HUDEP-2 (cell line): ENCODE measurements at regions not wholly inside any gene's neighbourhood (a gene's known extent, or its start where the extent isn't known, plus 50 kb on each side); places are given as distances from the start of the nearest gene placed in this dataset.
A peak's percentile ranks its signal among the peaks of the same experiment; 100 is the strongest.
"Not testable (repeated sequence)": the region's sequence is repeated elsewhere in the genome, so short reads cannot be mapped to it uniquely, and the experiment has no call there.

Source experiments
- DNase-seq, 76 experiments: peaks; one replicate each; lab custom pipeline; 2025; ENCODE audit not compliant: unreplicated experiment in 76 of 76; lab: John Stamatoyannopoulos, UW

GRCh38 chr6:81929828-81930227, 177.3 kb upstream of the TENT5A start:
- DNase-seq, result no peak

- no peak for DNase-seq
These were observed 172.7 kb upstream of the TENT5A start for GRCh38 chr6:81925201-81925600.

DNA sequence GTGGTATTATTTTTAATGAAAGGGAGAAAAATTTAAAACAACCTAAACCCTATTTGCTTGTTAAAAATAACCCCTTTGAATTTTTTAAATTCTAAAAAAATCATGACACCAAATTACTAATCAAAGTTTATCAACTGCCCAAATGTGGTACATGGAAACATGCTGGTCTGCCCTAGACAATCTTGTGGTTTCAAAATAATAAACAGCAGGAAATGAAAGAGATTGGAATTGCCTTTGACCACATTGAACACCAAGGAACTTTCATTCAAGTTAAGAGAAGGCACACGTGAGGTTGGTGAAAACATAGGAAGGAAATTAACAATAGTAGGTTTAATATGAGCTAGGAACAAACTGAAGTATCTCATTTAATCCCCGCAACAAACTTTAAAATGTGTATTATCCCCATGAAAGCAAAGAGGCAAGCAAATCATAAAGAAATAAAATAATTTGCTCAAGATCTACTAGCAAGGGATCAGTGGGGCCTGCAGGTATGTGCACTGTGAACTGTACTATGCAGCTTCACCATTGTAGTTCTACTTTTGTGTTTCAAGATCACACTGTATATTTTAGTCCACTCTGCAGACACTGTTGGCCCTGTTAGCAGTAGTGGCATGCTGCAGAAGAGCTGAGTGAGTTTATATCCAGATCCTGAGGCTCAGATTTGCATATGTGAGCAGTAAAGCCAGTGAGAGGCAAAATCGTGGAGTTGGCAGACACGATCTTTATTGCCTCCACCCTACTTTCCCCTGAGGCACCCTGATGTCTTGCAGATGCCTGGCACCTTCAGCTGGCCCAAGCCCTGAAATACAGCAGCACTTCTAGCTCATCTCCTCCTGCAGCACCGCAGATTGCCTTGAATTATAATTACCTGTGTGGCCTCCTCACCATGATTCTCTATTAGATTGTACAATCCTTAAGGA, 157.8 kb upstream of the TENT5A start:
- no peak for DNase-seq

DNA sequence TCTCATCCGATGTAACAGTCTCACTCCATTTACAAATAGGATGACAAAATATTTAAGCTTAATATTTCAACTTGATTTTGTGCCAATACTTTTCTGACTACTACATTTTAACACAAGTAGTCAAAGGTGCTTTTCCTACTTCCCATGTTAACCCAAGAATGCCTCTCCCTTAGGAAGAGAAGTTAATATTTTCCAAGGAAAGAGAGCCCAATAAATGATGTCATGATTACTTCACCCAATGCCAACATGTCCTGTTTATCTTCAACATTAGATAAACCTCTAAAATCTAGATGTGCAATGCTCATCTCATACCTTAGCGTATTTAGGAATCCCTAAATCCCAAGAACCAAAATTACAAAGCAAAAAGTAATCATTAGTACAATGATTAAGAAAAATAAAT, 156.7 kb upstream of the TENT5A start:
- no peak for DNase-seq

DNA sequence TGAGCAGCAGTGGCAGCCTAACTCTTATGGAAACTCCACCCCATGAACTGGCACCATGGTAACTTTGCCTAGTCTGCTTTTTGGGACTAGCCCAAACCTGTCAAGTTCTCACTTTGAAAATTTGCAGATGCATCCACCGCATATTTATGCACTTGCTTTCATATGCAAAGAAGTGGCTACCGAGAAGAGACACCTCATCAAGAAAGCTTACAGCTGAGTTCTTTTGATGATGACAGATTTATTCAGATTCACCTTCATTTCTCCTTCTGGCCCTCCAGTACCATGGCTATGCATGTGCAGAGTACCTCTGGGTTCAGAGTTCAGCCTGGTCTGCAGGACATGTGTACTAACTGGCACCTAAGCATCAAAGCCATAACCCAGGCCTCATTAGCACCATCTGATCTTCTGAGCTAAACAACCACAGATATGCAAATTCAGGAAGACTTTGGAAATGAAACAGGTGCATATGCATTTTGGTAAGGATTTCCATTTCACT, 154.3 kb upstream of the TENT5A start:
- DNase-seq, result no peak

GRCh38 chr6:81906041-81906440, 153.6 kb upstream of the TENT5A start:
- no peak for DNase-seq

- DNase-seq, result no peak
These were observed 149.1 kb upstream of the TENT5A start for GRCh38 chr6:81901551-81901966.

DNA sequence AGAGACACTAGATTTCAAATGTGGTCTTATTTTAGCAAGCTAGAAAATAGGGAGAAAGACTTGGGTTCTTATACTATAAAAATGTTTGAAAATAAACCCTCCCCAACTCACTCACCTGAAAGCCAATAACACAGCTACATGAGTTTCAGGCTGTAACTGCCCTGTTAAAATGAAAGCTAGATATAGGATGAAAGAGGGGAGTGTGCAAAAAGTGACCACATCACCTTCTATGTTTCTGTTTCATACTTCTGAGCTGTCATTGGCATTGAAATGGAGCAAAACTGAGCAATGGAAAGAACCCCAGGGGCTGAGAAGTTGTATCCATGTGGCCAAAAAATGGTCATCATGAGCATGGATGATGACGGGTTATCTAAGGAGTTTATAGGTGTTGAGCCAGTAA, 148.1 kb upstream of the TENT5A start:
- DNase-seq, result no peak

DNA sequence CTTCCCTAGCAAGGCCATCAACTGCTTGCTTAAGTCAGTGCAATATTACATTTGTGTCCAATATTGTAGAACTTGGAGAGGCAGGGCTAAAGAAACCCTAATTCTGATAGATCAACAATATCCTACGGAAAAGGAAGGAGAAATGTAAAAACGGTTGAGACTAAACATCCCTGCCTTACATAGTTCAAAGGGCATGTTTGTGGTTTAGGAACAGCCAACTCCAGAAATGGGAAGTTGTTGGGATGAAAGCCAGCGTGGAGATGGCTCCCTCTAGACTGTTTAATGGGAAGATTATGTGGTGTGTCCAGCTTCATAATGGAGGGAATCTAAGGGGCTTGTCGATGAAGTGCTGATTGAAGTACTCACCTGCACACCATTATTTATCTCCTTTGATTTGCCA, 145.3 kb upstream of the TENT5A start:
- DNase-seq, result no peak

- DNase-seq, result no peak
These were observed 144.3 kb upstream of the TENT5A start for GRCh38 chr6:81896525-81897503.

DNA sequence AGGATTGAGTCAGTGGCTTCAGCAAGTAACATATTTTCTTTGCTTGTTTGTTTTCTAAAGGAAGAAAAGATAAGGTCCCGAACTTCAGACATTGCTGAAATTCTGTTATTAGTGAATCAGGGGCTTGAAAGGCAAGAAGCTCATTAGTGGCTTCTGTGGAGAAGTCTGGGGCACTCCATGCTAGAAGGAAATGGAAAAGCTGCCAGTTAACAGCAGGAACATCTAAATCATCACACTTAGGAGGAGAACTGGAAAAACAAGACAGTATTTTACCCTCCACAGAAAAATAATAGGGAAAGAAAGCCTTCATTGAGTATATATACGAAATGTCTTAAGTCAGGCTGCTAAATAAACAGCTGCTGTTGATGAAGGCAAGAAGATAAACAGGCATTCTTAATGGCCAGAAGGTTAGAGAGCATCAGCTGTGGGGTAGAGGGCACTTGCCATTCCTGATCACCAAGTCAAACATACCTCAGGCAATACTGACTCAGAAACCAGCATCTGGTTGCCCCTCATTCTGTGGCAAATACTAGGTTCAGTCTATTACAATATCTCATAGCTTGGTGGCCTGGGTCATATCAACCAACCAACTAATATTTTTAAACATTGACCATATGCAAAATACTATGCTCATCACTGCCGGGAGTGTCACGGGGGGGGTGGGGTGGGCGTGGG, 143.2 kb upstream of the TENT5A start:
- no peak for DNase-seq

- DNase-seq, result no peak
These were observed 142.3 kb upstream of the TENT5A start for GRCh38 chr6:81894788-81895271.

DNA sequence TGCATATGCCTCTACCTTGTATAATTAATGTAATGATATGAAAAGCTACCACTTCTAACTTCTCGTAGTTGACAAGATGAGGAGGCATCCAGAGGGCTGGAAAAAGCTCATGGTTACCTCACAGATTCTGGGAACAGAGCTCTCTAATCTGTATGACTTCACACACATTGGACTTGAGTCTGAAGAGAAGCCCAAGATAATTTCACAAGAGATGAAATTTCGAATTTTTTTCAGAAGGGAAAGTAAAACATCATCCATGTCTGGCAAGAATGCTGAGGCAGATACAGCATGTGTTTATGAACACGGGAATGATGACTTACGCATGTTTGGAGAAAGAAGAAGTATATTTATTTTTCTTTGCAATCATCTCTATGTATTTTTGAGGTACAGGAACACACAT, 141.8 kb upstream of the TENT5A start:
- no peak for DNase-seq

GRCh38 chr6:81892891-81893290, 140.4 kb upstream of the TENT5A start:
- DNase-seq, result peak in 44 of 76 experiments; percentile 3 to 82 (median 50)

DNA sequence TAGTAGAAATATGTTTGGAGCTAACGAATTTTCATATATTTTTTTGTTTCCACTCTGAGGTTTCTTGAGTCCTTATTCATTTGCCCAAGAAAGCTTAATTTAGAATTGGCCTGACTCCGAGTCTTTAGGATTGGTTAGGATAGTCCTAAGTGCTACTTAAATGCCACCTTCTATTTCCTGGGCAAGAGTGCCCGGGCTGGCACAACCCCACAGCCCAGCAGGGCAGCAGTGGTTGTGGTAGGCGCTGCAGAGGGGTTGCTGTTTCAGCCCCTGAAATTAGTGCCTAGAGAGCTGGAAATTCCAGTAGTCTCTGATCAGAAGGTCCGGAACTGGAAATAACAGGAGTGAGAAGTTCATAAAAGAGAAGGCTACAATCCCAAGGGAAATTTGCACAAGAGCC, 139.4 kb upstream of the TENT5A start:
- no peak for DNase-seq

DNA sequence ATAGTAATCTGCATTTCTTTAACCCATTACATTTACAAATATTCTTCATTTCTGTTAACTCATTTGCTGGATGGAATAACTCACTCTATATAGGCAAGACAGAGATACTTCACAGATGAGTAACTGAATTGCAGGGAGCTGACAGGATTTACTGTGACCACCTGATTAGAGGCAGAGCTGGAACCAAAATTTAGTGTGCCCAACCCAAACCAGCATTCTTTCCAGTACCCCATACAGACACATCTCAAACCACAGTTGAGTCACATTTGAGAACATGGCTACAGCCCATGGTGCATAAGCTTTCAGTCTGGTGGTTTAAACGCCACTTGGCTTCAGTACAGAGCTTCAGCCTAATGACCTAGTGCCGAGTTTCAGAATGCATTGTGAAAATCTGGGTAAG, 138.4 kb upstream of the TENT5A start:
- peak in 1 of 76 experiments; percentile 8 for DNase-seq

DNA sequence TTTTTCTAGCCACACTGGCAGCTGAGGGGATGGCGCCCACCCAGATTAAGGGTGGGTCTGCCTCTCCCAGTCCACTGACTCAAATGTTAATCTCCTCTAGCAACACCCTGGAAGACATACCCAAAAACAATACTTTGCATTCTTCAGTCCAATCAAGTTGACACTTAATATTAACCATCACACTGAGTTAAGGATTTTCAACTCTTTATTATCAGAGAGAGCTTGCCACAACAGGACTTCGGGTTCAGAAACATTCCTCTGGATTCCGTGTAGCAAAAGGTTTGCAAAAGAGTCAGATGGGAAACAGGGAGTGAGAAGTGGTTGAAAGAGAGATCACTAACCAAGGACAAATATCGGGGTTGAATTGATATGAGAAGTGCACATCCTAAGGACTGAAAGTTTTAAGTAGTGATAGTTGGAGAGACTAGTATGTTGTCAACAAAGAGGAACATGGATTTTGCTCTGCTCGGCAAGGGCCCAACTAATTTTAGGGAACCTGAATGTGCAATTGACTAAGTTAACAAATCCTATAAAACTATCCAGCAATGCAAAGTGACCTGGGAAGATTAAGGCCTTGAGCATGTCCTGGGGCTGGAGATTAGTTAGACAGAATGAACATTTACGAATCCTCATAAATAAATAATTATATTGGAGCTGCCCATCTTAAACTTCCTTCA, 137.0 kb upstream of the TENT5A start:
- DNase-seq, result no peak

GRCh38 chr6:81886909-81887308, 134.4 kb upstream of the TENT5A start:
- not testable (repeated sequence) for DNase-seq

GRCh38 chr6:81886157-81886556, 133.7 kb upstream of the TENT5A start:
- DNase-seq, result peak in 4 of 76 experiments; percentile 8 to 21 (median 12)

- no peak for DNase-seq
These were observed 129.2 kb upstream of the TENT5A start for GRCh38 chr6:81881660-81882059.
